GM19452 (cell line): ENCODE measurements at regions not wholly inside any gene's neighbourhood (a gene's known extent, or its start where the extent isn't known, plus 50 kb on each side); places are given as distances from the start of the nearest gene placed in this dataset.

ENCODE experiments used
- ATAC-seq: cut with Tn5 transposase; IDR thresholded peaks from one replicate; pipeline ENCODE4 v1.9.1; 2021; ENCODE audit not compliant: unreplicated experiment

- ATAC-seq = no peak
These were observed 72.3 kb downstream of the FAM76B start for GRCh38 chr11:95717314-95717713.

- ATAC-seq = peak; percentile 16
These were observed 73.3 kb downstream of the FAM76B start for GRCh38 chr11:95716266-95716665.

DNA sequence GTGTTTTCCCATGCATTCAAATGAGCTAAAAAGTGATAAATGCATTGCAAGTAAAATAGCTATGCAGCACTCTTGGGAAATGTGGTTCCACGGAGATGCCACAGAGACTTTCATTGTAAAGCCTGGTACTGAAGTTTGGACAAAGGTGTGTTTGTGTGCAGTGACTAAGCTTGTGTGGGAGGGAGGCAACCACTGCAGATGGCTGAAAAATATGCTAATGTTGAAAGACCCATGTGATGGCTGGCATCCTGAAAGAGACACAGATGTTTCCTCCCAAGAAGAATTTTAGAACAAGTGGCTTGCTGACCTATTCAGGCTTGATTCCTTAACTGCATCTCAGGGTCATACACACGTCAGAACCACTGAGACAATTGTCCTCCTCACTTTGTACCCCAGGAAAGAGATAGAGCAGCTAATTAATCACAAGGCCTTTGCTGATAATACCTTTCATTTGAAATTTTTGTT lies 73.8 kb downstream of the FAM76B start:
- ATAC-seq = peak; percentile 79

- peak; percentile 26 for ATAC-seq
These were observed 74.5 kb downstream of the FAM76B start for GRCh38 chr11:95714843-95715776.

DNA sequence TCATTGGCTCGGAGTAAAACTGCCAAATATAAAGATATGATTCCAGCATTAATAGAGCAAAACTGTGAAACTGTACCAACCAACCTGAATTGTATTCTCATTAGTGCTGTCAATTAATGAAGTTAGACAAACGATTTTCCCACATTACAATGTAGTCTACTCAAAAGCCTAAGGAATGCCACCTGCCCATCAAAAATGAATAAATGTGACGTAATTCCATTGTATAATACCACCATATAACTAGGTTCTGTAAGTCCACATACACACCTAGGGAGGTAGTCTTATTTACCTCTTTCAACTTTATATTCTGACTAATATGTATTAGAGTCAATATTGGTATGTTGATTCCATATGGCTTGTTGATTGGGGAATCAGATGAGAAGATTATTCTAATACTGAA lies 76.2 kb downstream of the FAM76B start:
- no peak for ATAC-seq

GRCh38 chr11:95711945-95712221 lies 77.7 kb downstream of the FAM76B start:
- ATAC-seq = no peak

DNA sequence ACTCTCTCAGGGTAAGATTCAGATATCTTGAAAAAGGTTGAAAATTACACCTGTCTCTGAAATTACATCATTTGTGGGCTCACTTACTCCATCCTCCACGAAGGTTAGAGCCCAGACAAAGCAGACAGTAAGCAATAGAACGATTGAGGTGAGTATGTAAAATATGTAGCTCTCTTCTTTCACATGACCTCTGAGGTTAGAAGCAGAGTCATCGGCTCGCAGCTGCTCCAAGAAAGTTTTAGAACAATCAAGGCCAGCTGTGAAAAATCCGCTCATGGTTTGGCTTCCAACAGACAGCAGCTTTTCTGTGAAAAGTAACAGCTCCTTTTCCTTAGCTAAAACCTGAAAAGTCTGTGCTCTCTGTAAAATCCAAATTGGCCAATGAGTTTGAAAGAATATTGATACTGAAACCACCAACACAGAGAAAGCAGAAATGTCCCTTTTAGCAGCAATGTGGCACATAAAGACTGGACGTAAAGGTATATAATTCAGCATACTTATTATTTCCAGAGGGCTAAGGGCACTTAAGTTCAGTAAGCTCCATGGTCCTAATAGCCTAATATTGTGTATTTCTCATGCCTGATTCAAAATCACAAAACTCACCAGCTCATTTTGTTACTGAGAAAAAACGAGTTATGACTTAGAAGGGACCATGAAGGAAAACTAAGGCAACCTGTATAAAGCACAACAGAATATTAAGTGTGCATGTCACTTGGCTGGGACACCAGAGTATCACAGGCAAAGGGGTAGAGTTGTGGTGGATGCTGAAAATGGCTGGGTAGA lies 78.2 kb downstream of the FAM76B start:
- peak; percentile 42 for ATAC-seq

- ATAC-seq = no peak
These were observed 80.9 kb downstream of the FAM76B start for GRCh38 chr11:95708681-95709080.

DNA sequence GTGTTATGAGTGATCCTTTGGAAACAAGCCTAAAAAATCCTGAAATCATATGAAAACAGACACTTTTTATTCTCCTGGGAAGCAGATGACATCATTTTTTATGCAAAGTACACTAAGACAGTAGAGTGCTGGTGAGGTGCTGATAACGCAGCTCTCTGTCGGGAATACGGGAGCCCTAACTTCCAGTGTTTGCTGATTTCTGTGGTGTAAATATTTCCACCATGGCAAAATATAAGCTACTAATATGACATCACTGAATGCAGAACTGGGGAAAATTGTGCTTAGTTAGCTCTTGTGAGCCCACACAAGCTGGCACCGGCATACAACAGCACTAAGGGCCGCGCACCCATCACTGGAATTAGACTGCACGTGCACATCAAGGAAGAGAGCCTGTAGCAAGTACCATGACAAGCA lies 82.6 kb downstream of the FAM76B start:
- no peak for ATAC-seq

- peak; percentile 79 for ATAC-seq
These were observed 84.0 kb downstream of the FAM76B start for GRCh38 chr11:95705485-95706124.

- no peak for ATAC-seq
These were observed 84.7 kb downstream of the FAM76B start for GRCh38 chr11:95704865-95705264.

DNA sequence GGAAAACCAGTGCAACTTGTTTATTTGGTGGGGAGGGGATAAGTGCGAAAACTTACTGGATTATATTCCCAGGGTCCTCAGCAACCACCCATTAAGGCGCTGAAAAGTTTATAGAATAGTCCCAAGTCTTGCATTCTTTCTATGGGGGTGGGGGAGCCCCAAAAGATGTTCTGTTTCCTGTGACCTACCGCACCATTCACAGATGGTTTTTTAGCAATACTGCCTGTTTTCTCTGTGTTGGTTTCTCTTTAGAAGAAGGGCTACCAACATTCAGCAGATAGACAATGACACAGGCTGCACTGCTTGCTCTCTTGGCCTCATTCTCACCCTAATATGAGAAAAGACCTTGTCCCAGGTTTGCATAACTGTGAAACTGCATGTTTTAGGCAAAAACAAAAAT lies 86.5 kb downstream of the FAM76B start:
- no peak for ATAC-seq

- no peak for ATAC-seq
These were observed 87.1 kb downstream of the FAM76B start for GRCh38 chr11:95702526-95702925.

GRCh38 chr11:95700471-95700817 lies 89.1 kb downstream of the FAM76B start:
- peak; percentile 49 for ATAC-seq

DNA sequence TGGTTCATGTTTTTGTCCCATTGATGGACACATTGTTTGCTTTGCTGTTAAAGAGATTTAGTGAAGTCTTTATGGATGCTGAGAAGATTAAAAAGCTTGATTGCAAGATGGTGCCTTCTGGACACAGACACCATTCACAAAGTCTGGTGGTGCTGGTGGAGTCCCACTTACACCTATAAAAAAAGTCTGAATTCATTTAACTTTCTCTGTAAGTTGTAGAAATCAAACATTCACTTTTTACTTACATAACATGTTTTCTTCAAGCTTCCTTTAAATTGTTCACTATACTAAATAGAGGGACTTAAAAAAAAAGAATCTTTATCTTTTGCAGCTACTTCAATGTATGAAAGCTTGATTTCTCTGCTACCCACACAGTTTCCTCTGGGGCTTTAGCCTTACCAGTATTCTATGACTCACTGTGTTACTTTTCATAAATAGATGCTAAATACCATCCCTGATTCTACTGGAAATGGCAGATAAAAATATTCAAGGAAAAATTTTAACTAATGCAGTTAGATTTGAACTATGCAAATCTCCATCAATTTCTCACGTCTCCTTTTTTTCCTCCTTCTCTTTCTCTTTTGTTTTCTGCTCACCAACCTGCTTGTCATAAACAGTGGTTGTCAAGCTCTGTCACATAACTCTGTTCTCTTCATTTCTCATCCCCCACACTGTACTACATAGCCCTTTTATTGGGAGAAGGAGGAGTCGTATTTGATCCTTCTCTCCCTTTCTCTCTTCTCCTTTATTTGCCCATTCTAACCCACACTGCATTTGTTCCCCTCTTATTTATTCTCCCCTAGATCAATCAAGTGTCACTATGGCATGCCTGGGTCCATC lies 89.7 kb downstream of the FAM76B start:
- ATAC-seq = peak; percentile 47

- no peak for ATAC-seq
These were observed 90.7 kb downstream of the FAM76B start for GRCh38 chr11:95698676-95699557.

DNA sequence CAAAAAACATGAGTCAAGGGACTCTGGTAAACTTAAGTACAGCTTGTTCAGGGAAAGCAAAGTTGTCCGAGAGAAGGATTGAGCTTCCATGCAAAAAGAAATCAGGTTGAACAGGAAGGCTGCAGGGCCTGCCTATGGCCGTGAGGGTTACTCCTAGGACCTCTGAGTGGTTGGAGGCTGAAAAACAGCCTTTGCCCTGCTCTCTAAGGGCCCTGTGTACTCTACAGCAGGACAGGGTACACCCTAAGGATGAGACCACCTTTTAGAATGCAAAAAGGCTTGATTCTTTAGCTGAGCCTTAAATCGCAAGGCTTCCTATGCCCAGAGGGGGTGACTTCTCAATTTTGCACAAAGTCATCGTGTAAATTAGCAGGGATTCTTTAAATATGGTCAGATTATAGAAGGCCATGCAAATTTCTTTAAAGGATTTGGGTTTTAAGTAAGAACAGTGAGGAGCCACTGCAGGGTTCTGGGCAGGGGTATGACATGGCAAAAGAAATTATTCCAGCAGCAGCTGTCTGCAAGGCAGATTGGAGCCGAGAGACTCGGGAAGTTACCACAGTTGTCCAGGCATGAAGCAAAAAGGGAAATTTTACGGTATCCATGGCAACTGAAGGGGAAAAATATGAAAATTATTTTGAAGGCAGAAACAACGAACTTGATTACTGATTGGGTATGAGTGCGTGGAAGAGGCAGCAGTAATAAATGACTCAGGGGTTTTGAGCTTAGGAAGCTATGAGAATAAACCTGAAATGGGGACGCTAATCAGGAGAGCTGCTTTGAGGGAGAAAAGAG lies 91.8 kb downstream of the FAM76B start:
- no peak for ATAC-seq

- ATAC-seq = no peak
These were observed 94.4 kb downstream of the FAM76B start for GRCh38 chr11:95695181-95695580.

- ATAC-seq = no peak
These were observed 96.3 kb downstream of the FAM76B start for GRCh38 chr11:95693298-95693697.
